ENCODE measurements at regions not wholly inside any gene's neighbourhood (a gene's known extent, or its start where the extent isn't known, plus 50 kb on each side); places are given as distances from the start of the nearest gene placed in this dataset.

DNA sequence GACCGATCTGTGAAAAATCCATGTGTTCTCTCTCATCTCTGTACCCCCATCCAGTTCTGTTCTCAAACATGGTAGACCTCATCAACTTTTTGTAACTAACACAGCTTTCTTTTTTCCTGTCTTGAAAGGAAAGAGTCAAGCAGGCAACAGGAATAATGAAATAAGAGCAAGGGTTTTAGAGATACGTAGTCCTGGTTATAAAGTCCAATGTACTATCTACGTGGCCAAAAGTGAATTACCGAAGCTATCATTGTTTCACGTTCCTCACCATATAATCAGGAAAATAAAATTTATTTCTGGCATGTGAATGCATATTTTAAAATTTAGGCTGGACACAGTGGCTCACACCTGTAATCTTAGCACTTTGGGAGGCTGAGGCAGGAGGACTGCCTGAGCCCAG lies 472.2 kb upstream of the ANO3 start:
- DNase-seq (ENCODE audit: low read depth, low spot score), result no peak
- Histone ChIP-seq H3K4me3 (ENCODE audit: insufficient read length, low read depth) (no peak overlapping the region), H3K9me3 (ENCODE audit: insufficient read depth, low read length) (no peaks in the 10 kb centered on the region), H3K27me3 (ENCODE audit: insufficient read depth, insufficient read length) (no peaks in the 10 kb centered on the region), H3K4me1 (ENCODE audit: insufficient read depth, insufficient read length) (no peaks in the 10 kb centered on the region), H3K9ac (ENCODE audit: insufficient read length, low read depth) (no peak overlapping the region), H3K36me3 (ENCODE audit: insufficient read depth, insufficient read length, low read length) (no peaks in the 10 kb centered on the region)
- TF ChIP-seq ZNF274 (IDR thresholded peaks at IDR 0.05; ENCODE audit: low read depth, low read length), result no peak
- TF ChIP-seq YY1 (IDR thresholded peaks at IDR 0.05; ENCODE audit: insufficient read depth, insufficient read length), result no peak
- TF ChIP-seq SUZ12 (IDR thresholded peaks at IDR 0.05; ENCODE audit: extremely low read depth, insufficient read depth, insufficient read length), result no peak

- no peak for DNase-seq (ENCODE audit: low read depth, low spot score)
- Histone ChIP-seq H3K9me3 (ENCODE audit: insufficient read depth, low read length) (no peaks in the 10 kb centered on the region), H3K27me3 (ENCODE audit: insufficient read depth, insufficient read length) (no peaks in the 10 kb centered on the region), H3K9ac (ENCODE audit: insufficient read length, low read depth) (no peak overlapping the region), H3K4me1 (ENCODE audit: insufficient read depth, insufficient read length) (no peaks in the 10 kb centered on the region), H3K36me3 (ENCODE audit: insufficient read depth, insufficient read length, low read length) (no peaks in the 10 kb centered on the region), H3K4me3 (ENCODE audit: insufficient read length, low read depth) (no peak overlapping the region)
- no peak for TF ChIP-seq ZNF274 (IDR thresholded peaks at IDR 0.05; ENCODE audit: low read depth, low read length)
- TF ChIP-seq YY1 (IDR thresholded peaks at IDR 0.05; ENCODE audit: insufficient read depth, insufficient read length), result no peak
- no peak for TF ChIP-seq SUZ12 (IDR thresholded peaks at IDR 0.05; ENCODE audit: extremely low read depth, insufficient read depth, insufficient read length)
Measured at GRCh38 chr11:25860677-25861450, 471.1 kb upstream of the ANO3 start.

GRCh38 chr11:25862159-25862558 lies 469.8 kb upstream of the ANO3 start:
- Histone ChIP-seq H3K27me3 (ENCODE audit: insufficient read depth, insufficient read length) (no peaks in the 10 kb centered on the region), H3K4me1 (ENCODE audit: insufficient read depth, insufficient read length) (no peaks in the 10 kb centered on the region), H3K9me3 (ENCODE audit: insufficient read depth, low read length) (no peaks in the 10 kb centered on the region), H3K4me3 (ENCODE audit: insufficient read length, low read depth) (no peak overlapping the region), H3K9ac (ENCODE audit: insufficient read length, low read depth) (no peak overlapping the region), H3K36me3 (ENCODE audit: insufficient read depth, insufficient read length, low read length) (no peaks in the 10 kb centered on the region)
- TF ChIP-seq ZNF274 (IDR thresholded peaks at IDR 0.05; ENCODE audit: low read depth, low read length) (no peak), YY1 (IDR thresholded peaks at IDR 0.05; ENCODE audit: insufficient read depth, insufficient read length) (no peak), SUZ12 (IDR thresholded peaks at IDR 0.05; ENCODE audit: extremely low read depth, insufficient read depth, insufficient read length) (no peak)
- DNase-seq (ENCODE audit: low read depth, low spot score), result no peak

GRCh38 chr11:25863986-25864385 lies 467.9 kb upstream of the ANO3 start:
- H3K27me3 ChIP-seq (ENCODE audit: insufficient read depth, insufficient read length), result no peaks in the 10 kb centered on the region
- H3K9me3 ChIP-seq (ENCODE audit: insufficient read depth, low read length), result no peaks in the 10 kb centered on the region
- no peaks in the 10 kb centered on the region for H3K36me3 ChIP-seq (ENCODE audit: insufficient read depth, insufficient read length, low read length)
- no peak for DNase-seq (ENCODE audit: low read depth, low spot score)
- TF ChIP-seq SUZ12 (IDR thresholded peaks at IDR 0.05; ENCODE audit: extremely low read depth, insufficient read depth, insufficient read length), result no peak
- H3K9ac ChIP-seq (ENCODE audit: insufficient read length, low read depth), result no peak overlapping the region
- H3K4me1 ChIP-seq (ENCODE audit: insufficient read depth, insufficient read length), result no peaks in the 10 kb centered on the region
- no peak overlapping the region for H3K4me3 ChIP-seq (ENCODE audit: insufficient read length, low read depth)

DNA sequence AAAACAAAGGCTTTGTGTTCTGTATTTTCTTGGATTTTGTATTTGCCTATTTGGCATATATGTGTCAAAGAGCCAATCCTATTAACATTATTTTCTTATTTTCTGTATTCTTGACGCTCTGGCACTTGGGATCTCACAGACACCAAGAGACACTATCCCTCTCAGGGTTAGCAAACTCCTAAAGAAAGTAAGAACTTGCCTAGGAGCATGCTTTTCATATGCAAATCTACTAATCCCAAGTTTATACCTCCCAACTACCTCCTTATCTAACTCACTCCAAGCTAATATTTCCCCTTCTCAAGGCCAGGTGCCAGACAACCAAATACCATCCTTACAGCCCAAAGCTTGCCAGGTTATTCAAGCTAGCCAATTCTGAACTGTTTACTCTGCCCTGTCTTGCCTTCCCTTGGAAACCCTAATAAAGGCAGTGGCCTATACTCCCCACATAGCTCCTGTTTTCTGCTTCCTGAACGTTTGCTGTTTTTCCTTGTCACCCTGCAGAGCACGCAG lies 455.4 kb upstream of the ANO3 start:
- DNase-seq (ENCODE audit: low read depth, low spot score), result peak; percentile 13
- no peaks in the 10 kb centered on the region for H3K9me3 ChIP-seq (ENCODE audit: insufficient read depth, low read length)

GRCh38 chr11:25886036-25886435 lies 445.9 kb upstream of the ANO3 start:
- no peaks in the 10 kb centered on the region for H3K27me3 ChIP-seq (ENCODE audit: insufficient read depth, insufficient read length)
- H3K4me1 ChIP-seq (ENCODE audit: insufficient read depth, insufficient read length), result no peaks in the 10 kb centered on the region
- H3K4me3 ChIP-seq (ENCODE audit: insufficient read length, low read depth), result no peak overlapping the region
- H3K9ac ChIP-seq (ENCODE audit: insufficient read length, low read depth), result no peak overlapping the region
- no peak for DNase-seq (ENCODE audit: low read depth, low spot score)
- no peak for TF ChIP-seq SUZ12 (IDR thresholded peaks at IDR 0.05; ENCODE audit: extremely low read depth, insufficient read depth, insufficient read length)
- H3K36me3 ChIP-seq (ENCODE audit: insufficient read depth, insufficient read length, low read length), result no peaks in the 10 kb centered on the region
- H3K9me3 ChIP-seq (ENCODE audit: insufficient read depth, low read length), result no peaks in the 10 kb centered on the region

More for the DNA sequence above, 455.4 kb upstream of the ANO3 start:
- Histone ChIP-seq H3K9ac (ENCODE audit: insufficient read length, low read depth) (no peak overlapping the region), H3K4me1 (ENCODE audit: insufficient read depth, insufficient read length) (no peaks in the 10 kb centered on the region), H3K36me3 (ENCODE audit: insufficient read depth, insufficient read length, low read length) (no peaks in the 10 kb centered on the region), H3K27me3 (ENCODE audit: insufficient read depth, insufficient read length) (no peaks in the 10 kb centered on the region), H3K4me3 (ENCODE audit: insufficient read length, low read depth) (no peak overlapping the region)
- TF ChIP-seq YY1 (IDR thresholded peaks at IDR 0.05; ENCODE audit: insufficient read depth, insufficient read length) (no peak), SUZ12 (IDR thresholded peaks at IDR 0.05; ENCODE audit: extremely low read depth, insufficient read depth, insufficient read length) (no peak), ZNF274 (IDR thresholded peaks at IDR 0.05; ENCODE audit: low read depth, low read length) (no peak)

DNA sequence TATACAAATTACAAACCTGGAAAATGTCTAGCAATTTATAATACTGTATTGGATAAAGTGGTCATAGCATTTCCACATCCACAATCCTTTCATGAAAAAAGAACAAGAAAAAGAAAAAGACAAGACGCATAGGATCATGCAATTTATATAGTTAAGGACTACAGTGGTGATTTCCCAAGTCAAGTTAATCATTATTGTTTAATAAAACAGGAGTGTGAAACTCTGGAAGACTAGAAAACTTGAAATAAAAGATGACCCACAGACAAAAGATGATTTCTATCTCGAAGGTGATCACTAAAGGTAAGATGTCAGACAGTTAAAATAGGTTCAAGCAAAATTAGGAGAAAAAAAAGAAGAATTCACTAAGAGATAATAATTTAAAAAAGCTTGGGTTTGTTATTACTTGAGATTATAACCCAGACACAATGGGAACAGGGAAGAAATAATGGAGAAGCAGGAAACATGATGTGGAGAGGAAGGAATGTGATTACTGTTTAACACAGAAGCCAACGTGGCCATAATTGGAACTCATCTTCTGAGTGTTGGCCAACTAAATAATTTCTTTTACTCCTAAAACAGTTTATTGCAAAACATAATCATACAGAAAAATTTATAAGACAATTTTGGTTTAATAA lies 441.2 kb upstream of the ANO3 start:
- H3K9me3 ChIP-seq (ENCODE audit: insufficient read depth, low read length), result no peaks in the 10 kb centered on the region
- no peaks in the 10 kb centered on the region for H3K27me3 ChIP-seq (ENCODE audit: insufficient read depth, insufficient read length)
- no peak for DNase-seq (ENCODE audit: low read depth, low spot score)
- H3K4me3 ChIP-seq (ENCODE audit: insufficient read length, low read depth), result no peak overlapping the region
- no peak overlapping the region for H3K9ac ChIP-seq (ENCODE audit: insufficient read length, low read depth)
- no peaks in the 10 kb centered on the region for H3K4me1 ChIP-seq (ENCODE audit: insufficient read depth, insufficient read length)
- TF ChIP-seq ZNF274 (IDR thresholded peaks at IDR 0.05; ENCODE audit: low read depth, low read length), result no peak
- TF ChIP-seq SUZ12 (IDR thresholded peaks at IDR 0.05; ENCODE audit: extremely low read depth, insufficient read depth, insufficient read length), result no peak
- no peak for TF ChIP-seq YY1 (IDR thresholded peaks at IDR 0.05; ENCODE audit: insufficient read depth, insufficient read length)
- no peaks in the 10 kb centered on the region for H3K36me3 ChIP-seq (ENCODE audit: insufficient read depth, insufficient read length, low read length)

All from NT2/D1 (cell line).